HTR-8/SVneo (cell line): ENCODE measurements at regions not wholly inside any gene's neighbourhood (a gene's known extent, or its start where the extent isn't known, plus 50 kb on each side); places are given as distances from the start of the nearest gene placed in this dataset.
A peak's percentile ranks its signal among the peaks of the same experiment; 100 is the strongest.

ENCODE experiments used
- DNase-seq: peaks from one replicate; pipeline ENCODE4 v3.0.0; 2011; ENCODE audit warnings: low spot score, mixed read lengths; ENCODE audit not compliant: insufficient read length
- FAIRE-seq: peaks from 2 replicates; lab custom pipeline; 2011; peaks lifted over from hg19 to GRCh38; lab: Jason Lieb, UNC

GRCh38 chr12:92035477-92035876 lies 110.2 kb downstream of the BTG1 start:
- no peak for FAIRE-seq
- DNase-seq, result no peak

DNA sequence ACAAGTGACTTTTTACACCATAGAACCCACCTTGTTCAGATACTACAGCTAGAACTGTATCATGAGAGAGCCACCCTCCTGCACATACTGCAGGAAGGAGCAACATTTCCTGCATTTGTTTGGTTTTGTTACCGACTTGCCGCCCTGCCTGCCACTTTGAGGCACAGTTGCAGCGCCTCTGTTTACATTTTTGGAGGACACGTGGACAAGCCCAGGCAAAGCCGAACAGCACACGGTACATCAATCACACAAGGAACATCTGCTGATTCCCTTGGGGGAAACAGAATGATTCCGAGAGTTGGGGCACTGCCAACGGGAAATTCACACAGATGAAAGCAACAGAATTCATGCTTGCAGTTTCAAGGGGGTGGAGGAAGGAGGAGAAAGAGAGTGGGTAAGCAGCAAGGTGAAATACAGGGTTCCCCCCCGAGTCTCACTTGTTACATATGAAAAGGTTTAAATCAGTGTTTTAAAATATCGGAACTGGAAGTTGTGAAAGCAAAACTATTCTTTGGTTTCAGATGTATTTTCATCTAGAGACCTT lies 110.7 kb downstream of the BTG1 start:
- DNase-seq (peak; percentile 33), FAIRE-seq (no peak)

DNA sequence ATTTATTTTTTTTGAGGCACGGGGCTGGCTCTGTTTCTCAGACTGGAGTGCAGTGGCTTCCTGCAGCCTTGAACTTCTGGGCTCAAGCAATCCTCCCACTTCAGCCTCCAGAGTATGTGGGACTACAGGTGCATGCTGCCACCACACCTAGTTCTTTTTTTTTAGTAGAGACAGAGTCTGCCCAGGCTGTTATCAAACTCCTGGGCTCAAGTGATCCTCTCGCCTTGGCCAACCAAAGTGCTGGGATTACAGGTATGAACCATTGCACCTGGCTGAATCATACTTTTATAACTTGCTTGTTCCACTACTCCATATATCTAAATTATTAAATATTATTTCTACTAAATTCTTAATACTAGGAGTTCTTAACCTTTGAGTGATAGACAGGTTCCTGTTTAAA lies 111.6 kb downstream of the BTG1 start:
- DNase-seq, result no peak
- FAIRE-seq, result no peak

DNA sequence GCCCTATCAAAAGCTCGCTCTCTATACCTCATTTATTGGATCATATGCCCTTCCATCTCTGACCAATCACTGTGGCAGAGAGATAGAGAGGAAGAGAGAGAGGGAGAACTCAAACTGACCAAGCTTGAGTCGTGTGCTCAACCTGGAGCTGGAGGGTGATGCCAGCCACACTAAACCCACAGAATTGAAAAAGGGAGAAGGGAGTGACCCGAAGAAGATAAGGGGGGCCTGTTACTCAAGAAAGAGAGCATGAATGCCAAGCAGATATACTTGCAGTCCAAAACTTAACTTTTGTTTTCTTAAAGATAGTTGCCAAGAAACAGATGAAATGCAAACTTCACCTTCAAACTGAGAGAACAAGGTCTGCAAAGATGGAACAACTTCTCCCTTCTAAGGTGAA lies 112.7 kb downstream of the BTG1 start:
- no peak for FAIRE-seq
- no peak for DNase-seq

DNA sequence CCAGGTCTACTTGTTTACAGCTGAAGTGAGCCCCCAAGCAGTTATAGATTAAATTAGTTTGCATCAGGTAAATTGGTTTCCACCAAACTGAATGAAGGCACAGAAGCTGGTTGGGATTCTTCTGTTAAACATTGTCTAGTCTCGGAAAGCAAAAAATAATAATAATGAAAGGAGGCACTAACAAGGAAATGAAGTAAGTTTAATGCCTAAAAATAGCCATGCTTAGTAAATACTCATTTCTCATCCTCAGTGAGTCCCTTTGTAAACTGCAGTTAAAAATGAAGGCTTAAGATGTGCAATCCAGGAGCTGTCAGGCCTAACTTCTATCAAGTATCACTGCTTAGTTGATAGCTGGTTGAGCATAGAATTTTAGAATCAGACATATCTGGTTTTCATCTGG lies 113.5 kb downstream of the BTG1 start:
- DNase-seq (no peak), FAIRE-seq (no peak)

DNA sequence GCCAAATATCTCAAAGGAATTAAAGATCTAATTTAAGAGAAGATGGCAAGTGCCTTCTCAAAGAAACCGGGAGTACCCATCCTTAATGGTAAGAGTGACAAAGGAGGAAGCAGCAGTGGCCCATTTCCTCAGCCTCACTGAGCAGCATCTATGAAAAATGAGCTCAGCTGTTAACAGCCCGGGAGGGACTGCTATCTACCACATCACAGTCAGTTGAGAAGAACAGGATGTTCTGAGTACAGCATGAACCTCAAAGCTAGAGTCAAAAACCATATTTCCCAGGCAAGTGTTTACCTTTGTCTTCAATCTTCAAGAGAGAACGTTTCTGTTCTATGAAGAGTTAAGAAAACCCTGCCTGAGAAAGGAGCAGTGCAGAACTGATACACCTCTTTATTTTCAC lies 115.0 kb downstream of the BTG1 start:
- FAIRE-seq, result no peak
- DNase-seq, result no peak

- DNase-seq, result no peak
- FAIRE-seq, result no peak
These were observed 115.6 kb downstream of the BTG1 start for GRCh38 chr12:92029902-92030586.

GRCh38 chr12:92029136-92029535 lies 116.5 kb downstream of the BTG1 start:
- FAIRE-seq (no peak), DNase-seq (no peak)

- DNase-seq (no peak), FAIRE-seq (no peak)
These were observed 117.3 kb downstream of the BTG1 start for GRCh38 chr12:92028441-92028709.

- FAIRE-seq (no peak), DNase-seq (no peak)
These were observed 117.8 kb downstream of the BTG1 start for GRCh38 chr12:92027701-92028440.

- FAIRE-seq, result no peak
- no peak for DNase-seq
These were observed 118.4 kb downstream of the BTG1 start for GRCh38 chr12:92027243-92027642.

- FAIRE-seq (no peak), DNase-seq (no peak)
These were observed 120.0 kb downstream of the BTG1 start for GRCh38 chr12:92025462-92026207.

DNA sequence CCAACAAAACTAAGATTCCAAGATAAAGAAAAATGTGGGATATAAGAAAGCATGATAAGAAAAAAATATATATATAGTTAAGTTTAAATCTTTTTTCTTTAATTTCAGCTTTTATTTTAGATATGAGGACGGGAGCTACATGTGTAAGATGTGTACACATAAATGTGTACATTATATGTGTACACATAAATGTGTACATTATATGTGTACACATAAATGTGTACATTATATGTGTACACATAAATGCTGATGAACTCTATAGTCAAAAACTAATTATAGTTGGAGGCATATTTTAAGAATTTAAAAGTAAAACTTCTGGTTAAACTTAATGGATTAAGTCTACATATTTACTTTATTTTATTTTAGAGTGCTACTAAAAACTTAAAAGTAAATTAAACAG lies 123.6 kb downstream of the BTG1 start:
- no peak for DNase-seq
- no peak for FAIRE-seq

- DNase-seq (peak; percentile 20), FAIRE-seq (no peak)
These were observed 124.0 kb downstream of the BTG1 start for GRCh38 chr12:92021666-92022035.

- no peak for FAIRE-seq
- DNase-seq, result no peak
These were observed 124.5 kb downstream of the BTG1 start for GRCh38 chr12:92020983-92021665.

- DNase-seq, result no peak
- no peak for FAIRE-seq
These were observed 126.0 kb downstream of the BTG1 start for GRCh38 chr12:92019491-92020277.

DNA sequence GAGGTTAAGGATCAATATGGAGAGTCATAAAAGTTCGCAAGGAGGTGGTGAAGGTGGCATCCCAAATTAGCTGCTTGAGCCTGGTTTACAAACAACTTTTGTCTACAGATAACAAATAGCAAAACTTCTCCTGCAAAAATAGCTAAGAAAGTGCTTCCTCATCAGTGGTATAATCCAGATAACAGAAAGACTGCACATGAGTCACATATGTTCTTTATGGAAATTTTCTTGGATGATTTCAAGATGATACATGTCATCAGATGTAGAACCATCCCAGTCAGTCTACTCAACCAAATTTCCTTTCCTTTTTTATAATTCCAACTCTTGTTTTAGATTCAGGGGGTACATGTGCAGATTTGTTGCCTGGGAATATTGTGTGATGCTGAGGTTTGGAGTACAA lies 133.0 kb downstream of the BTG1 start:
- FAIRE-seq (no peak), DNase-seq (no peak)

DNA sequence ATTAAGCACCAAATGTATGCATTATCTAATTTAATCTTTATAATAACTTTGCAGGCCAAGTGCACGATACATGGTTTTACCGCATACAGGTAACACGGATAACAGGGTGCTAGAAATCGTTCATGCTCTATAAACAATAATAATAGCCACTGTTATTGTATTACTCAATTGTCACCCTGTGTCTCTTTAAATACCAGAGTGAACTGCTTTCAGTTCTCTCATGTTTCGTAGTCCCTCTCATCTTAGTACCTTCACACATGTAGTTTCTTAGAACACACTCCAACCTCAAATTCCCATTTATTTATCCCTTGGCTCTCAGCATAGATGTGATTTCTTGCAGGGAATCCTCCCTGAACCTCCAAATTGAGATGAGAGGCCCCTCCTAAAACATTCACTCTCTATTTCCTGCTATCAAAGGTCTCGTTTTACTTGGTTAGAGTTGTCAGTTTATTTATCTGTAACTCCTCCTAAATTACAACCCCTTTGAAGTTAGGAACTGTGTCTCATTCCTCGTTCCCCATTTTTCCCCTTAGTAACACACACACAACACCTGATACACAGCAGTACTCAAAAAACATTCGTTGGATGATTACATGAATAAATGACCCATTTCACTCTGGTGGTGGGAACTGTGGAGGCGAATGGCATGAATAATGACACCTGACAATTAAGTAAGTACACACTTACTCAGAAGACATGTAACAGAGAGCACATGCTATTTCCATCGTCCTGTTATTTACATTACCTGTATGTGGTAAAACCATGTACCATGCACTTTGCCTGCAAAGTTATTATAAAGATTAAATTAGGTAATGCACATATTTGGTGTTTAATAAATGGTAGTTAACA lies 134.6 kb downstream of the BTG1 start:
- no peak for DNase-seq
- FAIRE-seq, result no peak

DNA sequence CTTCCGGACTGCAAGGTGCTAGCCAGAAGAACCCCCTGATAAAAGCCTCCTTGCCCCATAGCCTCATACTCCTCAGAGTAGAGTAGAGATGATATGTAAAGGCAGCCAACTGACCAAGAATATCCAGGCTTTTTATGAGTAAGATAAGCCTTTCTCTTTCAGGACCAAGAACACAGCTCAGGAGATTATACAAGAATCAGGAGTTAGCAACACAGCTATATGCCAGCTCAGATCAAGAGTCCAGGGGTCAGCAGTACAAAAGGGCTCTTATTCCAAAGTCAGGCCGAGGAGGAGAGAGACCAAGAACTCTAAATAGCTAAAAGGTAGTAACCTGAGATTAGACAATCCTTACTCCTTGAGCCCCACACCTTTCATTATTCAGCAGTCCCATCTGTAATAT lies 135.3 kb downstream of the BTG1 start:
- FAIRE-seq (no peak), DNase-seq (no peak)
